Stimulated activated CD4-positive, alpha-beta T cell treated with anti-CD3 and anti-CD28 coated beads, TNF-alpha, amount 100 ng/mL, for 4 hours (primary cell): ENCODE measurements at regions not wholly inside any gene's neighbourhood (a gene's known extent, or its start where the extent isn't known, plus 50 kb on each side); places are given as distances from the start of the nearest gene placed in this dataset.

Source experiments
- DNase-seq, 3 experiments: peaks; one replicate each; pipeline ENCODE4 v3.0.0-alpha.2; 2020; ENCODE audit warnings: low read depth in 3 of 3

DNA sequence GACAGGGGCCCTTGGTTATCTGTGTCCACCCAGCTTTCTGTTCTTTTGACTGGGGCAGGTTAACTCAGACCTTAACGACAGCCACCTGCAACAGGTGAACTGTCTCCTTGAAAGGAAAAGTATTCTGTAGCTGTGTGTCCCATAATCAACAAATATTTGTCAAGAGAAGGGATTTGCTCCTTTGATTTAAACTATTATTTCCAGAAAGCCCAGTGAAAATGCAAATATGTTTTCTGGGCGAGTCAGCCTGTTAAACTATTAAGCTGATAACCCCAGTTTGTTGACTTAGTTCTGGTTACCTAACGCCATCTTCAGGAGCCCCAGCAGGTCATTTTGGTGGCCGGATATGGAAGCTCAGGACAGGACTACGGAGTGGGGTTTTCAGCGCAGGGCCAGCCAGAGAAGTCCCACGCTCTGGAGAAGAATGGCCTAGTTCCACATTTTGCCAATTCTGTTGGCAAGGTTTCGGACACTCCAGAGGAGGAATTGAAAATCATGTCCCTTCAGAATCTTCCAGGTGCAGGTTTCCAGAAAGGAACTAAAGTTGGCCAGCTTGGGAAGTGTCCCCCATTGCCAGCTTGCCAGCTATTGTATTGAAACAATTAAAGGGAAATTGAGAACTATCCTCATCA is 54.5 kb downstream of the ADRA2A start:
- no peak for DNase-seq

GRCh38 chr10:111137007-111137406 is 60.2 kb downstream of the ADRA2A start:
- DNase-seq: no peak

DNA sequence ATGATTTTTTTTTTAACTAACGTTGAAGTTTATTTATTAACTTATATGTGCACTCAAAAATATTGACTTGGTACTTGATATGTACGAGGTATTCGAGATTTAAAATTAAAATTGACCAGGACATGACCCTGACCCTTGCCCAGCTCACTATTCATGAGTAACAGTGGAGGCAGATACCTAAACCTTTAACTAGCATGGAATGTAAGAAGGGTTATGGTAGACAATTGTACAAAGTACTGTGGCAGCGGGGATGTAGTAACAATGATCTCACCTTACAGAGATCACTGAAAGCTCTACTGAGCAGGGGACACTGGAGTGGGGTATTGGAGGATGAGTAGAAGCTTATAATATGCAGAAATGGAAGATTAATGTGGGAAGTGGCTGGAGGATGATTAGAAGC is 60.8 kb downstream of the ADRA2A start:
- DNase-seq: no peak

DNA sequence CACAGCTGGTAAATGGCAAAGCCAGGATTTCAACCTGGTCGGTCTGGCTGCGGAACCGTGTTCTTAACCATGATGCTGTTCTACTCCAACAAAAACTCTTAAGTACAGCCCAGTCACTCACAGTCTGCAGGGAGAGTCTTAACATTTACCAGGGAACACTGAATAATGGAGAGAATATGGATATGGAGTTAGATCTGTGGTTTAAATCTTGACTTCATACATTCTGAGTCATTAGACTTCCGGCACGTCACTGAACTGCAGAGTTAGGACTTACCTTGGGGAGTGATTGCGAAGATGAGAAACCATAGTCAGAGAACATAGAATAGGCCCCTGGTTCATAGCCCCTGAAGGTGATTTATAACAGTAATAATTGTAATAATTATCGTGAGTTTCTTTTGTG is 61.7 kb downstream of the ADRA2A start:
- DNase-seq: no peak

GRCh38 chr10:111139567-111139966 is 62.7 kb downstream of the ADRA2A start:
- DNase-seq: no peak

GRCh38 chr10:111142092-111142768 is 65.4 kb downstream of the ADRA2A start:
- DNase-seq: no peak

DNA sequence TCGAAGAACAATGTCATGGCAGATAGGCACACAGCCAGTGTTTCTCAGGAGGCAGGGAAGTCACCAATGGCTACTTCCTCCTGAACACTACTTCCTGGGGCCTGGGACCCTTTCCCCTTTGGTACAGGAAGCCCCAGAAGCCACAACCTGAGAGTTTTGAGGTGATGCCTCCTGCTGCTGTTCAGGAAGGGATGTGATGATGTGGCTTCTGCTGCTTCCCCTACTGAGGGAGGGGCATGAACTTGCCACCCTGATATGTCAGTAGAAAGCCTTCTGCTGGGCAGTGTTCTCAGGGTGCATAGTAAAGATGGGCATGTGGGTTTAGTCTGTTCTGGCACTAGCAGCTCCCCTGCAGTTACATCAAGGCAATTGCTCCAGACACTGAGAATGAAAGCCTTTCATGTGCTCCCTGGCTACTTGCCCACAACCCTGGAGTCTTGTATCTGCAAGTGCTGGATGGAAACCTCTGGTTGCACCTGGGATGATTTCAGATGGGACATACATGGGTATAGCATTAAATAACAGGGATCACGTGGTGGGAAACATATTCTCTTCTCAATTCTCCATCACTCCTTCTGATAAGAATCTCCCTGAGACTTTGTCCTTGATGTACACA is 69.3 kb downstream of the ADRA2A start:
- no peak for DNase-seq

- no peak for DNase-seq
These were observed 71.2 kb downstream of the ADRA2A start for GRCh38 chr10:111148025-111148424.

GRCh38 chr10:111148440-111148839 is 71.6 kb downstream of the ADRA2A start:
- DNase-seq: no peak

GRCh38 chr10:111150691-111151090 is 73.9 kb downstream of the ADRA2A start:
- no peak for DNase-seq

DNA sequence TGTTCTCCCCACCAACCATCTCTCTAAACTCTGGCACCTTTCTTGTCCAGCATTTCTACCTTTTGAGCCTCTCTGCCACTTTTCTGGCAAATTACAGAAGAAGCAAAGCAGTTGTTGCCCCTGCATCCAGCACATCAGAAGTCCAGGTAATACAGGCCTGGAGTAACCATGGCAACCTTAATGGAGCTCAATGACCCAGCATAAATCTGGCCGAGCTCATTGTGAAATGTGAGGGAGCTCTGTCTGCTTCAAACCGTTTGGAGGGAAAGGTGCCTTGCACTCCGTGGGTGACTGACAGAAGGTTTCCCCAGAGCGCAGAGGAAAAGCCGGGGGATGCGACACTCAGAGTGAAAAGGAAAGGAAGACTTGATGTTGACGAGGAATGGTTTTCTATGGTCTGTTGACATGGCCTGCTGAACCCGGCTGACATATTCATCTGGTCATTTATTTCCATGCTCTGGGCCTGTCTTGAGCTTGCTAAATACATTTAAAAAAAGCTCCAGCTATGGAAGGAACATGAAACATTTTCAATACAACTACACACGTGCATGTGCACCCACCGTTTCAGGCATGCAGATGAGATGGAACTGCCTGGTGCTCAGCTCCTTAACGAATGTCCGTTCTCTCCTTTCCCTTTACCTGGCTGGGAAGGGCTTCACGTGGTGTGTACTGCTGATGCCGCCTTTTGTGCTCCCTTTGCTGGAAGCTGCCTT is 74.9 kb downstream of the ADRA2A start:
- DNase-seq: no peak

- DNase-seq: no peak
These were observed 79.9 kb downstream of the ADRA2A start for GRCh38 chr10:111156754-111157153.

- no peak for DNase-seq
These were observed 81.8 kb downstream of the ADRA2A start for GRCh38 chr10:111158595-111158994.

DNA sequence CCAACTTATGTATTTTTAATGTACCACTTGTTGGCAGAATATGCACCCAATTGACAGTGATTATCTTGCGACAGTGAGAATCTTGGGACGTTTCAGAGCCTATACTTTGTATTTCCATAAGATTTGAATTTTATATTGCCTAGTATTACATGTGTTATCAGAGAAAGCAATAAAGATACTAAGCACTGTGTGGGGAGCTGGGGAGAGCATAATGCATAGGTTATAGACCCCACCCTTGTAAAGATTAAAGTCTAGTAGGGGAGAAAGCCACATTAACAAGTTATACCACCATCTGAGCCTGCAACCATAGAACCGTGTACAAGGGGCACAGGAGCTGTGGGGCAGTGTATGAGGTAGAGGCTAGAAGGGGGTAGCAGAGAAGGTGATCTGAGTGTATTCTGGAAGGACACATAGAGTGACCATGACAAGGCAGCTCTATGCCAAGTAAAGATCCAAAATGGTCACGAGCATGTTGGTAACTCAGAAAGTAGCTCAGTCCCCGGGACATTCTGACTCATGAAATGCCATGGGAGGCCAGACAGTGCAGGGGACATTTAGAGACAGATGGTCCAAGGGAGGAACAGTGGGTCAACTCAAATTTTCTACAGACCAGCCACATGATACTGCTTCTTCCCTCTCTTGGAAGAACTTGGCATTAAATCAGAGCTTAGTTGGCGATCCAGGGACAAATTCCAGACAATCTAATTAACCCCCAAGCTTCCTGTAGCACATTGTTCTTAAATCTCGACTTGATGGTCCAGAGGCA is 84.5 kb downstream of the ADRA2A start:
- no peak for DNase-seq

DNA sequence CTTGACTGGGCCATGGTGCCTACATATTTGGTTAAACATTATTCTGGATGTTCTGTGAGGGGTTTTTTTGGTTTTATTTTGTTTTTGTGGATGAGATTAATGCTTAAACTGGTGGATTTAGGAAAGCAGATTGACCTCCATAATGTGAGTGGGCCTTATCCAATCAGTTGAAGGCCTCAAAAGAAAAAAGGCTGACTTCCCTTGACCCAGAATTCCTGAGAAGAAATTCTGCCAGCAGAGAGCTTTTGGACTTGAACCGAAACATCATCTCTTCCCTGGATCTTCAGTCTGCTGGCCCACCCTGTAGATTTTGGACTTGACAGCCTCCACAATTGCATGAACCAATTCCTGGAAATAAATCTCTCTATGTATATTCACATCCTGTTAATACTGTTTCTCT is 94.4 kb downstream of the ADRA2A start:
- DNase-seq: no peak

DNA sequence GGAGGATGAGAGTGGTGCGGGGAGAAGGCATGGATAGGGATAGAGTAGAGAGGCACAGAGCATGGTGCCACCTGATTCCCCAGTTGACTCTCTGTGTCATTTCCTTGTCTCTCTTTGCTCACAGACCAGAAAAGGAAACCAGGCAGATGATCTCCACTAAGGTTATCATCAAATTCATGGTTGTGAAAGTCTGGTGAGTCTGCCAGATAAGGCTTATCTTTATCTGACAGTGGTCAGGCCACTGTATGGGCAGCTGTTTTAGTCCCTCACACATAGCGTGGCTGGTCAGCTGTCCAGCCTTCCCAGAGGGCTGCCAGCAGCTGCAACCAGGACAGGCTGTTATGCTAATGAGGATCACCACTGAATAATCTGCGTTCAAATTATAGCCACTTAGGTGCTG is 99.0 kb downstream of the ADRA2A start:
- no peak for DNase-seq

DNA sequence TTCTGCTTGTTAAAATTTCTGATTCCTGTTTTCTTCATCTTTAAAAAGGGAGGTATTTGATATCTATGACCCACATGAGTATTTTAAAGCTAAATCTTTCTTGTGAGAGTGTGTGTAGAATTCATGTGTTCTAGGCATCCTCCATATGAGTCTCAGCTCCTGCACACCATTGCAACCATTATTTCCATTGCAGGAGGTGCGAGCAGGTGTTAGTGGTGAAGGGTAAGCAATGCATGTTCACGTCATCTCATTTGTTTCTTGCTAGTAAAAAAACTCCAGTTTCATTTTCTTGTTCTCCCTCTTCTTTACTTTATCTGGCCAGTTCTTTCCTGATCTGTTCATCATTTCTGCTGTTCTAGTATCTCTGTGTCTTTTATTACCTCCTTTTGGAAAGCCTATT is 100.5 kb downstream of the ADRA2A start:
- DNase-seq: no peak

GRCh38 chr10:111179514-111179913 is 102.7 kb downstream of the ADRA2A start:
- DNase-seq: no peak

DNA sequence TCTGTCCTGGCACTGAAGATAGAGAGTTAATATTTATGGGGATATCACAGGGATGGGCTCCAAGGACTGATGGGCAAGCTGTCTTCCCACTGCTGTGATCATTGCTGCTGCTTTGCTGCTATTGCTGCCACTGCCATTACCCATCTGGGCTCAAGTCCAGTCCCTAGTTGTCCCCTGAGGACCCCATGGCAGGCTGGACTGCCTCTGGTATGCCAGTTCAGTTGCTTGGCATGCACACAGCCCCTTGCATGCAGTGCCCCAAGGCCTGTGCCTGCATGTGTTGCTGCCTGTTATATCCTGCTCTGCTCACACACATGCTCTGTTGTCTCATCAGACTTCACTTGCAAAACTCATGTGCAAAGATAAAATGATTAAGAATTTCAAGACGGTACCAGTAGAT is 109.5 kb downstream of the ADRA2A start:
- DNase-seq: no peak

GRCh38 chr10:111187096-111187495 is 110.3 kb downstream of the ADRA2A start:
- no peak for DNase-seq

DNA sequence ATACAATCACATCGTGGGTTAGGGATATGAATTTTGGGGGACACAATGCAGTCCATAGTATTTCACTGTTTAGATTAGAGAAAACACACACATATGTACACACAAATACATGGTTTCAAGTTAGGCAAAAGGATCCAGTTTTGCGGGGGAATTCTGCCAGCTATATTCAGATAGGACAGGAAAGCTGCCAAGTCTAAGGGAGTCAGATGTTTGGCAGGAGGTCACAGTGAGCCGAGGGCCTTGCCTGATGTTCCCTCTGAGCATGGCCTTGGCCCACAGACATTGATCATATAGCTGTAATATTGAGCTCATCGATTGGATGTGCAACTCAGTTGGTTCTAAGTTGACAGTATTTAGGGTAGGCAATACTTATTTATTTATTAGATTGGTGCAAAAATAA is 122.8 kb downstream of the ADRA2A start:
- no peak for DNase-seq
